HG03060 (cell line): ENCODE measurements at regions not wholly inside any gene's neighbourhood (a gene's known extent, or its start where the extent isn't known, plus 50 kb on each side); places are given as distances from the start of the nearest gene placed in this dataset.

Experiments
- ATAC-seq: cut with Tn5 transposase; IDR thresholded peaks from one replicate; pipeline ENCODE4 v1.9.1; 2021; ENCODE audit warnings: low read depth, moderate number of reproducible peaks; ENCODE audit not compliant: unreplicated experiment

- ATAC-seq = no peak
These were observed 51.6 kb upstream of the ELL2 start for GRCh38 chr5:96013254-96013653.

- ATAC-seq = no peak
These were observed 50.7 kb upstream of the ELL2 start for GRCh38 chr5:96012399-96012798.
